Endothelial cell of umbilical vein (primary cell): ENCODE measurements at regions not wholly inside any gene's neighbourhood (a gene's known extent, or its start where the extent isn't known, plus 50 kb on each side); places are given as distances from the start of the nearest gene placed in this dataset.
A peak's percentile ranks its signal among the peaks of the same experiment; 100 is the strongest.

Source experiments
- BruUV-seq: library from RNA; stranded (reverse); fragments of 400-500 nt; replicated peaks from 2 replicates; lab custom pipeline; 2021; lab: Mats Ljungman, UMichigan
- CTCF ChIA-PET: fragments of 300-600, 350-600 bp; sonication (Branson Sonifier 250); formaldehyde crosslinking; loops from one replicate; lab custom pipeline; 2021; ENCODE audit warnings: antibody characterized with exemption, inconsistent platforms; lab: Charles Lee
- POLR2A ChIA-PET: fragments of 300-600, 350-600 bp; sonication (Branson Sonifier 250); formaldehyde crosslinking; loops from one replicate; lab custom pipeline; 2021; ENCODE audit warnings: antibody characterized with exemption, inconsistent platforms; lab: Charles Lee
- DNase-seq: peaks from one replicate; pipeline ENCODE4 v3.0.0-alpha.2; 2011; ENCODE audit warnings: low read depth, low spot score
- FAIRE-seq: peaks from 2 replicates; lab custom pipeline; 2011; peaks lifted over from hg19 to GRCh38; lab: Jason Lieb, UNC
- H2AFZ ChIP-seq: 2 replicates; pipeline ENCODE4 v1.6.0; 2012; ENCODE audit warnings: low read depth, low read length, control low read depth, inconsistent platforms
- H3K27ac ChIP-seq: 2 replicates; pipeline ENCODE4 v1.5.1; 2011; ENCODE audit warnings: low read depth, mild to moderate bottlenecking, control low read depth, low read length, moderate library complexity; ENCODE audit not compliant: insufficient read depth
- H3K27me3 ChIP-seq, 2 experiments: 2 replicates each; pipeline versions ENCODE4 v1.6.0 to v1.6.1; 2011; ENCODE audit warnings: low read length in 2 of 2, mixed read lengths in 1 of 2; ENCODE audit not compliant: control insufficient read depth in 2 of 2, insufficient read depth in 2 of 2
- H3K36me3 ChIP-seq, 2 experiments: 2 replicates in 1 of 2; 3 replicates in 1 of 2; pipeline ENCODE4 v1.5.1; 2011; ENCODE audit warnings: low read length in 2 of 2, mild to moderate bottlenecking in 1 of 2, moderate library complexity in 1 of 2; ENCODE audit not compliant: control insufficient read depth in 2 of 2, insufficient read depth in 2 of 2; ENCODE audit errors: extremely low read depth in 1 of 2
- H3K4me1 ChIP-seq: 3 replicates; pipeline ENCODE4 v1.5.1; 2011; ENCODE audit warnings: mild to moderate bottlenecking, low read length; ENCODE audit not compliant: control insufficient read depth, insufficient read depth; ENCODE audit errors: extremely low read depth
- H3K4me2 ChIP-seq: 2 replicates; pipeline ENCODE4 v1.6.1; 2011; ENCODE audit warnings: low read length, control low read depth, mixed read lengths; ENCODE audit not compliant: insufficient read depth
- H3K4me3 ChIP-seq, 3 experiments: fragments of 200-600 bp in 1 of 3; sonication (generic), shearing (Covaris generic) in 1 of 3; replicated peaks in 1 of 3; 2 replicates each; pipeline ENCODE4 v1.5.1; 2011 to 2016; ENCODE audit warnings: control low read depth in 3 of 3, low read length in 3 of 3, mild to moderate bottlenecking in 2 of 3, inconsistent platforms in 1 of 3, low read depth in 1 of 3, moderate library complexity in 1 of 3; ENCODE audit not compliant: insufficient read depth in 1 of 3
- H3K79me2 ChIP-seq: 2 replicates; pipeline ENCODE4 v1.6.0; 2012; ENCODE audit warnings: low read length, inconsistent platforms; ENCODE audit not compliant: control insufficient read depth, insufficient read depth
- H3K9ac ChIP-seq: replicated peaks from 2 replicates; pipeline ENCODE3; 2011; ENCODE audit warnings: low read length, control low read depth; ENCODE audit not compliant: insufficient read depth; ENCODE audit errors: extremely low read depth
- H3K9me1 ChIP-seq: replicated peaks from 3 replicates; pipeline ENCODE4 v1.6.0; 2011; ENCODE audit warnings: mild to moderate bottlenecking, low read length; ENCODE audit not compliant: control insufficient read depth, insufficient read depth; ENCODE audit errors: extremely low read depth
- H3K9me3 ChIP-seq: replicated peaks from 2 replicates; pipeline ENCODE4 v1.5.1; 2012; ENCODE audit warnings: low read length, inconsistent platforms; ENCODE audit not compliant: control insufficient read depth, insufficient read depth
- H4K20me1 ChIP-seq: replicated peaks from 2 replicates; pipeline ENCODE3; 2011; ENCODE audit warnings: mild to moderate bottlenecking, low read length; ENCODE audit not compliant: control insufficient read depth, insufficient read depth; ENCODE audit errors: extremely low read depth
- EZH2 ChIP-seq: IDR thresholded peaks from 2 replicates; pipeline ENCODE4 v1.6.1; 2012; ENCODE audit warnings: borderline replicate concordance, low read depth, mild to moderate bottlenecking, moderate library complexity, low read length, inconsistent platforms; ENCODE audit not compliant: severe bottlenecking
- FOS ChIP-seq: IDR thresholded peaks from 2 replicates; pipeline ENCODE4 v1.6.1; 2011; ENCODE audit warnings: mild to moderate bottlenecking, low read length, moderate library complexity, borderline replicate concordance; ENCODE audit not compliant: insufficient read depth
- GATA2 ChIP-seq: IDR thresholded peaks from 2 replicates; pipeline ENCODE4 v1.7.0; 2011; ENCODE audit warnings: low read depth, mild to moderate bottlenecking, moderate library complexity, mixed read lengths, low read length; ENCODE audit not compliant: insufficient read length, insufficient read depth
- MYC ChIP-seq: IDR thresholded peaks from one replicate; pipeline ENCODE4 v1.6.1; 2011; ENCODE audit warnings: mild to moderate bottlenecking, low read depth, low read length
- dilution Hi-C: fragments of 300-500 bp; cut with MboI; formaldehyde crosslinking; loops from one replicate; pipeline ENCODE4 v1.15.0; 2019; ENCODE audit warnings: low sequenced_read_pairs; ENCODE audit not compliant: extremely low pct_ligation_motif_present
- intact Hi-C: fragments of 100-400 bp; cut with micrococcal nuclease; formaldehyde crosslinking; loops from one replicate; pipeline ENCODE4 v1.10.0; 2022
- TF ChIP-seq, protein P1 (sequence below), 2 donors: IDR thresholded peaks; 1 replicate in 1 of 2; 2 replicates in 1 of 2; pipeline ENCODE4 v1.5.1; 2011; ENCODE audit warnings: low read length in 2 of 2, mild to moderate bottlenecking in 2 of 2, moderate library complexity in 2 of 2, control low read depth in 1 of 2, inconsistent platforms in 1 of 2, low read depth in 1 of 2; ENCODE audit not compliant: insufficient read depth in 1 of 2; ENCODE audit errors: extremely low read depth in 1 of 2

DNA sequence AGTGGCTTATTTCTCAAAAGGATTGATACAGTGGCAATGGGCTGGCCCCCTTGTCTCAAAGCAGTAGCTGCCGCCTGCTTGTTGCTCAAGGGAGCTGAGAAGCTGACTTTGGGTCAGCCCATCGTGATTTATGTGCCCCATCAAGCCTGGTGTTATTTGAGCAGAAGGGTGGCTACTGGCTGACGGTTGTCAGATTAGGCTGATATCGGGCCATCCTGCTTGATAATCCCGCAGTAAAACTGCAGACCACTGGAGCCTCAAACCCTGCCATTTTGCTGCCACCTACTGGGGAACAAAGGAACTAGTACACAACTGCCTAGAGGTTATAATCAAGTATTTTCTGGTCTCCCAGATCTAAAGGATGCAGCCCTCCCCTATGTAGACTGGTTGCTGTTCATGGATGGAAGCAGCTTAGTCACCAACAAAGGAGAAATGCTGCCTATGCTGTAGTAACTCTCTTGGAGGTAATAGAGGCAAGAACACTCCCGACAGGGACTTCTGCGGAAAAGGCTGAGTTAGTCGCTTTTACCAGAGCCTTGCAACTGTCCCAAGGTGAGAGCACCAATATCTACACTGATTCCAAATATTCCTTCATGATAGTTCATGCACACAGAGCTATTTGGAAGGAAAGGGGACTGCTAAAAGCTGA, 65.9 kb upstream of the ZNF92 start:
- Histone ChIP-seq H3K4me1 (no peaks in the 10 kb centered on the region), H3K9me3 (no peaks in the 10 kb centered on the region), H3K27me3 (peaks cover 0 to 1% of the 10 kb centered on the region in 2 experiments), H3K27ac (no peak overlapping the region), H3K4me2 (no peak overlapping the region), H4K20me1 (no peaks in the 10 kb centered on the region), H3K79me2 (no peaks in the 10 kb centered on the region), H3K9ac (no peak overlapping the region), H3K4me3 (no peak overlapping the region), H2AFZ (no peak overlapping the region), H3K9me1 (no peaks in the 10 kb centered on the region), H3K36me3 (no peaks in the 10 kb centered on the region)
- FAIRE-seq (peak; percentile 94), DNase-seq (peak; percentile 68)
- TF ChIP-seq FOS (no peak), EZH2 (no peak), GATA2 (peak; percentile 24), MYC (no peak)
- TF ChIP-seq, protein P1, sequence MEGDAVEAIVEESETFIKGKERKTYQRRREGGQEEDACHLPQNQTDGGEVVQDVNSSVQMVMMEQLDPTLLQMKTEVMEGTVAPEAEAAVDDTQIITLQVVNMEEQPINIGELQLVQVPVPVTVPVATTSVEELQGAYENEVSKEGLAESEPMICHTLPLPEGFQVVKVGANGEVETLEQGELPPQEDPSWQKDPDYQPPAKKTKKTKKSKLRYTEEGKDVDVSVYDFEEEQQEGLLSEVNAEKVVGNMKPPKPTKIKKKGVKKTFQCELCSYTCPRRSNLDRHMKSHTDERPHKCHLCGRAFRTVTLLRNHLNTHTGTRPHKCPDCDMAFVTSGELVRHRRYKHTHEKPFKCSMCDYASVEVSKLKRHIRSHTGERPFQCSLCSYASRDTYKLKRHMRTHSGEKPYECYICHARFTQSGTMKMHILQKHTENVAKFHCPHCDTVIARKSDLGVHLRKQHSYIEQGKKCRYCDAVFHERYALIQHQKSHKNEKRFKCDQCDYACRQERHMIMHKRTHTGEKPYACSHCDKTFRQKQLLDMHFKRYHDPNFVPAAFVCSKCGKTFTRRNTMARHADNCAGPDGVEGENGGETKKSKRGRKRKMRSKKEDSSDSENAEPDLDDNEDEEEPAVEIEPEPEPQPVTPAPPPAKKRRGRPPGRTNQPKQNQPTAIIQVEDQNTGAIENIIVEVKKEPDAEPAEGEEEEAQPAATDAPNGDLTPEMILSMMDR (IDR thresholded peaks at IDR 0.05; ENCODE audit: extremely low read depth in 1 of 2, insufficient read depth in 1 of 2, low read depth in 1 of 2, low read length in 2 of 2): peak; percentile 65 to 79
- ChIA-PET POLR2A (no interaction called here), CTCF (interaction anchor here (0.8 to 4.6 kb wide), 18 partner anchors 8 to 357 kb away, joined by 3 to 68 read pairs (median 4); partner anchors contain the start of genes ERV3-1 and ZNF92)
- BruUV-seq: no TSS peak
- dilution Hi-C loops (no loop called here), intact Hi-C loops (loop anchor here (1.0 kb wide), 2 partner anchors 91 to 356 kb away; no protein-coding TSS in a partner anchor)
